ENCODE measurements at regions not wholly inside any gene's neighbourhood (a gene's known extent, or its start where the extent isn't known, plus 50 kb on each side); places are given as distances from the start of the nearest gene placed in this dataset.

- peaks cover 26% of the 10 kb centered on the region for H3K9me3 ChIP-seq
- TF ChIP-seq CTCF (IDR thresholded peaks at IDR 0.05): no peak
- DNase-seq (no peak), ATAC-seq (no peak)
- intact Hi-C loops (cut with DNase I, micrococcal nuclease): no loop called here
- H3K4me3 ChIP-seq: no peak overlapping the region
- no peaks in the 10 kb centered on the region for H3K36me3 ChIP-seq (ENCODE audit: low read depth)
- no peaks in the 10 kb centered on the region for H3K4me1 ChIP-seq (ENCODE audit: low read depth)
These were observed 612.8 kb upstream of the PKDCC start for GRCh38 chr2:41434991-41435390.

- DNase-seq (no peak), ATAC-seq (no peak)
- no peak overlapping the region for H3K4me3 ChIP-seq
- no peak for TF ChIP-seq CTCF (IDR thresholded peaks at IDR 0.05)
- no peaks in the 10 kb centered on the region for H3K36me3 ChIP-seq (ENCODE audit: low read depth)
- intact Hi-C loops (cut with DNase I, micrococcal nuclease): no loop called here
- H3K4me1 ChIP-seq (ENCODE audit: low read depth): no peaks in the 10 kb centered on the region
- H3K9me3 ChIP-seq: peaks cover 30% of the 10 kb centered on the region
These were observed 605.9 kb upstream of the PKDCC start for GRCh38 chr2:41441958-41442357.

- no peak for DNase-seq
- no peak for TF ChIP-seq CTCF (IDR thresholded peaks at IDR 0.05)
- H3K9me3 ChIP-seq: peaks cover 10% of the 10 kb centered on the region
- intact Hi-C loops (cut with DNase I, micrococcal nuclease): no loop called here
- ATAC-seq: no peak
- H3K4me1 ChIP-seq (ENCODE audit: low read depth): no peaks in the 10 kb centered on the region
- H3K4me3 ChIP-seq: no peak overlapping the region
- H3K36me3 ChIP-seq (ENCODE audit: low read depth): no peaks in the 10 kb centered on the region
These were observed 602.0 kb upstream of the PKDCC start for GRCh38 chr2:41445865-41446264.

- no peak for TF ChIP-seq CTCF (IDR thresholded peaks at IDR 0.05)
- no peak overlapping the region for H3K4me3 ChIP-seq
- H3K36me3 ChIP-seq (ENCODE audit: low read depth): no peaks in the 10 kb centered on the region
- H3K4me1 ChIP-seq (ENCODE audit: low read depth): no peaks in the 10 kb centered on the region
- H3K9me3 ChIP-seq: peaks cover 10% of the 10 kb centered on the region
- DNase-seq (no peak), ATAC-seq (no peak)
- intact Hi-C loops (cut with DNase I, micrococcal nuclease): no loop called here
These were observed 601.6 kb upstream of the PKDCC start for GRCh38 chr2:41446266-41446665.

- ATAC-seq (no peak), DNase-seq (no peak)
- no peak overlapping the region for H3K4me3 ChIP-seq
- no peaks in the 10 kb centered on the region for H3K4me1 ChIP-seq (ENCODE audit: low read depth)
- intact Hi-C loops (cut with DNase I, micrococcal nuclease): no loop called here
- peaks cover 7% of the 10 kb centered on the region for H3K9me3 ChIP-seq
- no peak for TF ChIP-seq CTCF (IDR thresholded peaks at IDR 0.05)
- H3K36me3 ChIP-seq (ENCODE audit: low read depth): no peaks in the 10 kb centered on the region
These were observed 599.6 kb upstream of the PKDCC start for GRCh38 chr2:41448221-41448620.

- Histone ChIP-seq H3K4me1 (ENCODE audit: low read depth) (no peaks in the 10 kb centered on the region), H3K4me3 (no peak overlapping the region), H3K9me3 (peaks cover 7% of the 10 kb centered on the region), H3K36me3 (ENCODE audit: low read depth) (no peaks in the 10 kb centered on the region)
- ATAC-seq: no peak
- TF ChIP-seq CTCF (IDR thresholded peaks at IDR 0.05): no peak
- DNase-seq: no peak
- intact Hi-C loops (cut with DNase I, micrococcal nuclease): no loop called here
These were observed 590.8 kb upstream of the PKDCC start for GRCh38 chr2:41457026-41457425.
